SIG-M5 treated with dmso at 0.1 percent for 504 hours (cell line): ENCODE measurements at regions not wholly inside any gene's neighbourhood (a gene's known extent, or its start where the extent isn't known, plus 50 kb on each side); places are given as distances from the start of the nearest gene placed in this dataset.
"Not testable (repeated sequence)": the region's sequence is repeated elsewhere in the genome, so short reads cannot be mapped to it uniquely, and the experiment has no call there.

ENCODE experiments used
- DNase-seq: peaks from one replicate; lab custom pipeline; 2025; ENCODE audit not compliant: unreplicated experiment; lab: John Stamatoyannopoulos, UW

- no peak for DNase-seq
Measured at GRCh38 chr16:11414815-11415775, 69.8 kb downstream of the RMI2 start.

GRCh38 chr16:11416228-11417001 lies 71.2 kb downstream of the RMI2 start:
- no peak for DNase-seq

GRCh38 chr16:11417487-11417886 lies 72.2 kb downstream of the RMI2 start:
- no peak for DNase-seq

GRCh38 chr16:11418506-11418905 lies 73.2 kb downstream of the RMI2 start:
- peak; percentile 10 for DNase-seq

- not testable (repeated sequence) for DNase-seq
Measured at GRCh38 chr16:11420067-11420466, 74.8 kb downstream of the RMI2 start.

GRCh38 chr16:11420895-11421294 lies 75.6 kb downstream of the RMI2 start:
- DNase-seq, result no peak

- DNase-seq, result no peak
Measured at GRCh38 chr16:11422381-11423314, 77.4 kb downstream of the RMI2 start.

GRCh38 chr16:11423315-11424117 lies 78.3 kb downstream of the RMI2 start:
- peak; percentile 18 for DNase-seq

- no peak for DNase-seq
Measured at GRCh38 chr16:11424118-11424460, 78.8 kb downstream of the RMI2 start.

- DNase-seq, result no peak
Measured at GRCh38 chr16:11425140-11425539, 79.9 kb downstream of the RMI2 start.

- DNase-seq, result no peak
Measured at GRCh38 chr16:11428623-11428953, 83.3 kb downstream of the RMI2 start.

- no peak for DNase-seq
Measured at GRCh38 chr16:11429123-11429522, 83.9 kb downstream of the RMI2 start.

- DNase-seq, result no peak
Measured at GRCh38 chr16:11429823-11430222, 84.6 kb downstream of the RMI2 start.

- DNase-seq, result no peak
Measured at GRCh38 chr16:11430601-11431317, 85.5 kb downstream of the RMI2 start.

GRCh38 chr16:11431915-11432465 lies 86.7 kb downstream of the RMI2 start:
- DNase-seq, result no peak

- DNase-seq, result no peak
Measured at GRCh38 chr16:11432856-11433395, 87.7 kb downstream of the RMI2 start.

- DNase-seq, result no peak
Measured at GRCh38 chr16:11435576-11435975, 90.3 kb downstream of the RMI2 start.

GRCh38 chr16:11437069-11437468 lies 91.8 kb downstream of the RMI2 start:
- DNase-seq, result no peak
